Loucy (cell line): ENCODE measurements at regions not wholly inside any gene's neighbourhood (a gene's known extent, or its start where the extent isn't known, plus 50 kb on each side); places are given as distances from the start of the nearest gene placed in this dataset.
"Not testable (repeated sequence)": the region's sequence is repeated elsewhere in the genome, so short reads cannot be mapped to it uniquely, and the experiment has no call there.

Experiments
- H2AFZ ChIP-seq: fragments of 200-600 bp; sonication (generic); 2 replicates; pipeline ENCODE4 v1.6.0; 2016; ENCODE audit warnings: antibody characterized with exemption, mild to moderate bottlenecking, low read length, moderate library complexity
- H3F3A ChIP-seq: fragments of 200-600 bp; 2 replicates; pipeline ENCODE4 v1.6.0; 2016; ENCODE audit warnings: antibody characterized with exemption, low read depth, mild to moderate bottlenecking
- H3K27me3 ChIP-seq: fragments of 200-600 bp; sonication (generic); 2 replicates; pipeline ENCODE4 v1.6.1; 2014; ENCODE audit warnings: low read length, mild to moderate bottlenecking; ENCODE audit not compliant: insufficient read depth, poor library complexity, severe bottlenecking
- H3K36me3 ChIP-seq: fragments of 200-600 bp; sonication (generic); 2 replicates; pipeline ENCODE4 v1.6.1; 2016; ENCODE audit warnings: low read length; ENCODE audit not compliant: insufficient read depth
- H3K4me1 ChIP-seq: fragments of 200-600 bp; sonication (generic); 2 replicates; pipeline ENCODE4 v1.5.1; 2014; ENCODE audit warnings: low read length, mild to moderate bottlenecking; ENCODE audit not compliant: insufficient read depth, poor library complexity, severe bottlenecking
- H3K4me2 ChIP-seq: fragments of 200-600 bp; sonication (generic); 2 replicates; pipeline ENCODE4 v1.6.0; 2014; ENCODE audit warnings: antibody characterized with exemption, low read length, low read depth, mild to moderate bottlenecking; ENCODE audit not compliant: poor library complexity, severe bottlenecking
- H3K4me3 ChIP-seq: fragments of 200-600 bp; sonication (generic); 2 replicates; pipeline ENCODE4 v1.5.1; 2014; ENCODE audit warnings: low read length, mild to moderate bottlenecking, mixed read lengths; ENCODE audit not compliant: poor library complexity, severe bottlenecking
- H3K79me2 ChIP-seq: fragments of 200-600 bp; sonication (generic); 2 replicates; pipeline ENCODE4 v1.6.1; 2014; ENCODE audit warnings: low read length; ENCODE audit not compliant: insufficient read depth
- H3K9ac ChIP-seq: fragments of 200-600 bp; sonication (generic); 2 replicates; pipeline ENCODE4 v1.6.0; 2014; ENCODE audit warnings: mild to moderate bottlenecking, low read depth, low read length, moderate library complexity; ENCODE audit not compliant: poor library complexity, severe bottlenecking
- H3K9me2 ChIP-seq: fragments of 200-600 bp; sonication (generic); replicated peaks from 2 replicates; pipeline ENCODE4 v1.6.1; 2016; ENCODE audit warnings: low read depth, low read length, mixed read lengths
- H3K9me3 ChIP-seq: fragments of 200-600 bp; sonication (generic); 2 replicates; pipeline ENCODE4 v1.6.1; 2014; ENCODE audit warnings: mild to moderate bottlenecking, antibody characterized with exemption, low read length, low read depth; ENCODE audit not compliant: insufficient read depth
- H4K20me1 ChIP-seq: fragments of 200-600 bp; sonication (generic); 2 replicates; pipeline ENCODE4 v1.6.0; 2014; ENCODE audit warnings: antibody characterized with exemption, low read length, mild to moderate bottlenecking; ENCODE audit not compliant: insufficient read depth, poor library complexity, severe bottlenecking
- CTCF ChIP-seq: fragments of 200-600 bp; sonication (generic); conservative IDR thresholded peaks from 2 replicates; pipeline ENCODE4 v1.5.1; 2014; ENCODE audit warnings: mild to moderate bottlenecking, antibody characterized with exemption, low read length
- EZH2phosphoT487 ChIP-seq: fragments of 200-600 bp; IDR thresholded peaks from 2 replicates; pipeline ENCODE4 v1.6.1; 2018; ENCODE audit warnings: antibody characterized with exemption, mild to moderate bottlenecking, moderate library complexity, borderline replicate concordance

GRCh38 chr16:88264641-88265285, 118.0 kb upstream of the ZNF469 start:
- no peaks in the 10 kb centered on the region for H3K4me1 ChIP-seq
- TF ChIP-seq EZH2phosphoT487, result no peak
- no peak for TF ChIP-seq CTCF
- no peak overlapping the region for H3K4me2 ChIP-seq
- no peaks in the 10 kb centered on the region for H3K9me3 ChIP-seq
- no peak overlapping the region for H3K4me3 ChIP-seq
- H3F3A ChIP-seq, result no peaks in the 10 kb centered on the region
- no peak overlapping the region for H2AFZ ChIP-seq
- H3K27me3 ChIP-seq, result no peaks in the 10 kb centered on the region
- no peaks in the 10 kb centered on the region for H3K36me3 ChIP-seq
- H3K79me2 ChIP-seq, result no peaks in the 10 kb centered on the region
- H3K9ac ChIP-seq, result no peak overlapping the region
- no peaks in the 10 kb centered on the region for H3K9me2 ChIP-seq
- no peaks in the 10 kb centered on the region for H4K20me1 ChIP-seq

- not testable (repeated sequence) for H3K27me3 ChIP-seq, H3K4me3 ChIP-seq, H3K9me2 ChIP-seq, H3K9ac ChIP-seq, H4K20me1 ChIP-seq, H3K4me2 ChIP-seq, H3F3A ChIP-seq, H3K9me3 ChIP-seq, H2AFZ ChIP-seq, H3K36me3 ChIP-seq, H3K79me2 ChIP-seq, H3K4me1 ChIP-seq
Measured at GRCh38 chr16:88265286-88265938, 117.3 kb upstream of the ZNF469 start.

- H3K4me2 ChIP-seq, H2AFZ ChIP-seq, H3K4me1 ChIP-seq, H3K9ac ChIP-seq, H3K9me3 ChIP-seq, H3K79me2 ChIP-seq, H3F3A ChIP-seq, H3K27me3 ChIP-seq, H3K4me3 ChIP-seq, H3K36me3 ChIP-seq, H3K9me2 ChIP-seq, H4K20me1 ChIP-seq: not testable (repeated sequence)
Measured at GRCh38 chr16:88266036-88266435, 116.7 kb upstream of the ZNF469 start.

GRCh38 chr16:88266935-88267551, 115.7 kb upstream of the ZNF469 start:
- not testable (repeated sequence) for H3K9ac ChIP-seq, H4K20me1 ChIP-seq, H3K9me3 ChIP-seq, H3K36me3 ChIP-seq, H3K4me1 ChIP-seq, H3K9me2 ChIP-seq, H3K79me2 ChIP-seq, H2AFZ ChIP-seq, H3K4me3 ChIP-seq, H3K4me2 ChIP-seq, H3K27me3 ChIP-seq, H3F3A ChIP-seq

- H3K4me2 ChIP-seq, H2AFZ ChIP-seq, H3K4me3 ChIP-seq, H3K4me1 ChIP-seq, H3K9ac ChIP-seq, H3F3A ChIP-seq, H4K20me1 ChIP-seq, H3K36me3 ChIP-seq, H3K9me3 ChIP-seq, H3K79me2 ChIP-seq, H3K27me3 ChIP-seq, H3K9me2 ChIP-seq: not testable (repeated sequence)
Measured at GRCh38 chr16:88268186-88268970, 114.4 kb upstream of the ZNF469 start.

- not testable (repeated sequence) for H3K4me2 ChIP-seq, H3K9me3 ChIP-seq, H4K20me1 ChIP-seq, H2AFZ ChIP-seq, H3K27me3 ChIP-seq, H3K4me1 ChIP-seq, H3K79me2 ChIP-seq, H3K4me3 ChIP-seq, H3K9ac ChIP-seq, H3K36me3 ChIP-seq, H3F3A ChIP-seq, H3K9me2 ChIP-seq
Measured at GRCh38 chr16:88270171-88270790, 112.5 kb upstream of the ZNF469 start.
